CD4-positive, alpha-beta memory T cell (primary cell): ENCODE measurements at regions not wholly inside any gene's neighbourhood (a gene's known extent, or its start where the extent isn't known, plus 50 kb on each side); places are given as distances from the start of the nearest gene placed in this dataset.
"Not testable (repeated sequence)": the region's sequence is repeated elsewhere in the genome, so short reads cannot be mapped to it uniquely, and the experiment has no call there.

ENCODE experiments used
- CTCF ChIA-PET: fragments of 350-600 bp; sonication (Branson Sonifier 250); formaldehyde crosslinking; loops from one replicate; lab custom pipeline; 2021; ENCODE audit warnings: inconsistent platforms; ENCODE audit not compliant: partially characterized antibody; lab: Charles Lee
- POLR2A ChIA-PET: fragments of 350-600 bp; sonication (Branson Sonifier 250); formaldehyde crosslinking; loops from one replicate; lab custom pipeline; 2021; ENCODE audit not compliant: partially characterized antibody; lab: Charles Lee
- DNase-seq, 5 donors: peaks; one replicate each; pipeline versions ENCODE4 v3.0.0 to v3.0.0-alpha.2; 2020 to 2022; ENCODE audit warnings: mixed read lengths in 1 of 5
- H3K27ac ChIP-seq: one replicate; pipeline ENCODE4 v1.7.0; 2013; ENCODE audit warnings: low read depth, low read length
- H3K27me3 ChIP-seq: 2 replicates; pipeline ENCODE4 v1.7.0; 2013; ENCODE audit warnings: mild to moderate bottlenecking, low read length, moderate library complexity; ENCODE audit not compliant: insufficient read depth
- H3K36me3 ChIP-seq: 2 replicates; pipeline ENCODE4 v1.7.0; 2013; ENCODE audit warnings: mild to moderate bottlenecking, low read length, moderate library complexity; ENCODE audit not compliant: insufficient read depth
- H3K4me1 ChIP-seq: 2 replicates; pipeline ENCODE4 v1.7.0; 2013; ENCODE audit warnings: mild to moderate bottlenecking, low read length, moderate library complexity; ENCODE audit not compliant: insufficient read depth
- H3K4me3 ChIP-seq, 2 donors: one replicate each; pipeline ENCODE4 v1.7.0; 2013; ENCODE audit warnings: low read length in 2 of 2, mild to moderate bottlenecking in 1 of 2
- H3K9me3 ChIP-seq, 2 donors: one replicate each; pipeline ENCODE4 v1.7.0; 2013; ENCODE audit warnings: low read length in 2 of 2, control low read depth in 1 of 2; ENCODE audit not compliant: control insufficient read depth in 1 of 2
- H3K27ac Mint-ChIP-seq, 7 donors: one replicate each; pipeline ENCODE4 v1.8.0; 2020 to 2021; ENCODE audit warnings: mixed read lengths in 7 of 7, mild to moderate bottlenecking in 6 of 7, inconsistent platforms in 3 of 7, moderate library complexity in 3 of 7
- H3K27me3 Mint-ChIP-seq, 2 donors: one replicate each; pipeline ENCODE4 v1.8.0; 2020 to 2021; ENCODE audit warnings: mixed read lengths in 2 of 2
- H3K36me3 Mint-ChIP-seq, 2 donors: one replicate each; pipeline ENCODE4 v1.8.0; 2020 to 2021; ENCODE audit warnings: mixed read lengths in 2 of 2, inconsistent platforms in 1 of 2, mild to moderate bottlenecking in 1 of 2
- H3K4me1 Mint-ChIP-seq, 4 donors: one replicate each; pipeline ENCODE4 v1.8.0; 2020 to 2021; ENCODE audit warnings: mixed read lengths in 4 of 4, mild to moderate bottlenecking in 1 of 4
- H3K4me3 Mint-ChIP-seq, 8 donors: one replicate each; pipeline ENCODE4 v1.8.0; 2020 to 2021; ENCODE audit warnings: mixed read lengths in 8 of 8, mild to moderate bottlenecking in 7 of 8, moderate library complexity in 6 of 8, inconsistent platforms in 3 of 8
- H3K9me3 Mint-ChIP-seq, 8 donors: one replicate each; pipeline ENCODE4 v1.8.0; 2020 to 2021; ENCODE audit warnings: mixed read lengths in 8 of 8, mild to moderate bottlenecking in 5 of 8, inconsistent platforms in 3 of 8, moderate library complexity in 1 of 8
- intact Hi-C: fragments of 100-400 bp; cut with micrococcal nuclease; formaldehyde crosslinking; loops from one replicate; pipeline ENCODE4 v1.15.1; 2023

- peaks cover 2 to 14% (median 9%) of the 10 kb centered on the region in 8 donors for H3K9me3 Mint-ChIP-seq
- H3K4me1 ChIP-seq, H3K27ac Mint-ChIP-seq, intact Hi-C loops, CTCF ChIA-PET, POLR2A ChIA-PET, H3K36me3 Mint-ChIP-seq, H3K36me3 ChIP-seq, DNase-seq, H3K27me3 ChIP-seq, H3K4me3 Mint-ChIP-seq, H3K27ac ChIP-seq, H3K9me3 ChIP-seq, H3K27me3 Mint-ChIP-seq, H3K4me1 Mint-ChIP-seq, H3K4me3 ChIP-seq: not testable (repeated sequence)
These were observed 986.8 kb downstream of the TUBA3C start for GRCh38 chr13:18194631-18195364.

GRCh38 chr13:18194104-18194503 lies 987.5 kb downstream of the TUBA3C start:
- H3K27ac ChIP-seq, H3K27me3 ChIP-seq, H3K4me1 Mint-ChIP-seq, H3K4me3 Mint-ChIP-seq, DNase-seq, H3K36me3 Mint-ChIP-seq, intact Hi-C loops, POLR2A ChIA-PET, H3K4me1 ChIP-seq, CTCF ChIA-PET, H3K9me3 ChIP-seq, H3K36me3 ChIP-seq, H3K27ac Mint-ChIP-seq, H3K27me3 Mint-ChIP-seq, H3K4me3 ChIP-seq: not testable (repeated sequence)
- H3K9me3 Mint-ChIP-seq = peaks cover 2 to 15% (median 9%) of the 10 kb centered on the region in 8 donors
